HCT116 (cell line): ENCODE measurements at regions not wholly inside any gene's neighbourhood (a gene's known extent, or its start where the extent isn't known, plus 50 kb on each side); places are given as distances from the start of the nearest gene placed in this dataset.

Experiments used
- ATAC-seq: fragments of 200-7000 bp; cut with Tn5 transposase; 2 replicates; pipeline ENCODE4 v1.9.1; 2020; ENCODE audit warnings: mild to moderate bottlenecking, moderate library complexity
- BruUV-seq: library from RNA; stranded (reverse); fragments of 400-500 nt; replicated peaks from 2 replicates; lab custom pipeline; 2021; lab: Mats Ljungman, UMichigan
- CTCF ChIA-PET: fragments of 300-600 bp; sonication (Branson Sonifier 250); formaldehyde crosslinking; loops from one replicate; lab custom pipeline; 2021; ENCODE audit warnings: antibody characterized with exemption; lab: Charles Lee
- POLR2A ChIA-PET: fragments of 300-600, 350-600 bp; sonication (Branson Sonifier 250); formaldehyde crosslinking; loops from one replicate; lab custom pipeline; 2021; ENCODE audit warnings: antibody characterized with exemption; lab: Charles Lee
- RAD21 ChIA-PET, 2 experiments: fragments of 300-600 bp; sonication (Branson Sonifier 250); formaldehyde crosslinking; loops; one replicate each; lab custom pipeline; 2023; ENCODE audit warnings: low total read pairs in 2 of 2; ENCODE audit not compliant: uncharacterized antibody in 2 of 2, unreplicated experiment in 2 of 2, low non-redundant PET in 1 of 2; lab: Charles Lee
- DNase-seq: peaks from one replicate; pipeline ENCODE4 v3.0.0-alpha.2; 2010; ENCODE audit warnings: low read depth, low spot score
- H2AFZ ChIP-seq: fragments of 200-600 bp; shearing (Covaris generic), sonication (generic); 2 replicates; pipeline ENCODE4 v1.6.1; 2017; ENCODE audit warnings: low read depth, mixed run types, mixed read lengths, antibody characterized with exemption, low read length; ENCODE audit not compliant: poor library complexity, severe bottlenecking
- H3K27ac ChIP-seq: 2 replicates; pipeline ENCODE4 v1.5.1; 2012; ENCODE audit warnings: low read depth, low read length
- H3K27me3 ChIP-seq: fragments of 200-600 bp; sonication (generic); 2 replicates; pipeline ENCODE4 v1.6.1; 2016; ENCODE audit warnings: mixed run types, low read length, mixed read lengths; ENCODE audit not compliant: insufficient read depth
- H3K36me3 ChIP-seq, 2 experiments: fragments of 200-500 bp in 1 of 2; fragments of 200-600 bp in 1 of 2; sonication (Bioruptor generic) in 1 of 2; sonication (generic) in 1 of 2; 2 replicates each; pipeline versions ENCODE4 v1.5.1 to v1.6.1; 2014 to 2016; ENCODE audit warnings: low read length in 2 of 2, inconsistent platforms in 1 of 2, mixed read lengths in 1 of 2, mixed run types in 1 of 2; ENCODE audit not compliant: insufficient read depth in 2 of 2, control insufficient read depth in 1 of 2
- H3K4me1 ChIP-seq, 2 experiments: fragments of 200-600 bp in 1 of 2; sonication (generic) in 1 of 2; 2 replicates each; pipeline versions ENCODE4 v1.5.1 to v1.6.1; 2012 to 2017; ENCODE audit warnings: low read length in 2 of 2, inconsistent platforms in 1 of 2, mild to moderate bottlenecking in 1 of 2, mixed read lengths in 1 of 2, mixed run types in 1 of 2, moderate library complexity in 1 of 2; ENCODE audit not compliant: insufficient read depth in 2 of 2, control insufficient read depth in 1 of 2
- H3K4me2 ChIP-seq: fragments of 200-600 bp; sonication (generic); 2 replicates; pipeline ENCODE4 v1.6.1; 2017; ENCODE audit warnings: mixed run types, low read length, mixed read lengths
- H3K4me3 ChIP-seq, 2 experiments: fragments of 200-600 bp in 1 of 2; sonication (generic) in 1 of 2; replicated peaks in 1 of 2; 2 replicates each; pipeline ENCODE4 v1.5.1; 2011 to 2016; ENCODE audit warnings: low read length in 2 of 2, control low read depth in 1 of 2, low read depth in 1 of 2, mild to moderate bottlenecking in 1 of 2, mixed read lengths in 1 of 2, mixed run types in 1 of 2
- H3K79me2 ChIP-seq: fragments of 200-600 bp; sonication (generic); 2 replicates; pipeline ENCODE4 v1.6.1; 2017; ENCODE audit warnings: mild to moderate bottlenecking, mixed run types, low read length, moderate library complexity, mixed read lengths; ENCODE audit not compliant: insufficient read depth
- H3K9ac ChIP-seq: fragments of 200-600 bp; sonication (generic); 2 replicates; pipeline ENCODE4 v1.6.1; 2016; ENCODE audit warnings: low read length, mixed read lengths
- H3K9me2 ChIP-seq: fragments of 200-600 bp; sonication (generic), shearing (Covaris generic); 2 replicates; pipeline ENCODE4 v1.6.1; 2017; ENCODE audit warnings: mixed run types, mild to moderate bottlenecking, moderate library complexity; ENCODE audit not compliant: insufficient read depth
- H3K9me3 ChIP-seq, 2 experiments: fragments of 200-500 bp in 1 of 2; fragments of 200-600 bp in 1 of 2; sonication (Bioruptor generic) in 1 of 2; sonication (generic) in 1 of 2; 2 replicates each; pipeline ENCODE4 v1.6.1; 2014 to 2017; ENCODE audit warnings: low read length in 2 of 2, mixed read lengths in 2 of 2, inconsistent platforms in 1 of 2, low read depth in 1 of 2, mild to moderate bottlenecking in 1 of 2, mixed run types in 1 of 2, moderate library complexity in 1 of 2; ENCODE audit not compliant: control insufficient read depth in 1 of 2, insufficient read depth in 1 of 2
- H4K20me1 ChIP-seq: fragments of 200-600 bp; sonication (generic), shearing (Covaris generic); 2 replicates; pipeline ENCODE4 v1.6.1; 2017; ENCODE audit warnings: mixed run types, mild to moderate bottlenecking, moderate library complexity; ENCODE audit not compliant: insufficient read depth
- CEBPB ChIP-seq: IDR thresholded peaks from 2 replicates; pipeline ENCODE4 v1.6.1; 2012; ENCODE audit warnings: low read depth
- CTCF ChIP-seq, 3 experiments: fragments of 200-600 bp in 1 of 3; sonication (generic) in 1 of 3; IDR thresholded peaks in 2 of 3; conservative IDR thresholded peaks in 1 of 3; 2 replicates each; pipeline ENCODE4 v1.5.1; 2012 to 2017; ENCODE audit warnings: low read depth in 2 of 3, low read length in 2 of 3, antibody characterized with exemption in 1 of 3, borderline replicate concordance in 1 of 3, control low read depth in 1 of 3, mild to moderate bottlenecking in 1 of 3, mixed read lengths in 1 of 3, mixed run types in 1 of 3, moderate library complexity in 1 of 3; ENCODE audit not compliant: insufficient read depth in 1 of 3
- EGR1 ChIP-seq: IDR thresholded peaks from 2 replicates; pipeline ENCODE4 v1.6.1; 2012; ENCODE audit warnings: low read depth
- ELF1 ChIP-seq: IDR thresholded peaks from 2 replicates; pipeline ENCODE4 v1.6.1; 2012; ENCODE audit warnings: low read depth, borderline replicate concordance
- EZH2 ChIP-seq: fragments of 200-600 bp; sonication (generic); IDR thresholded peaks from 2 replicates; pipeline ENCODE4 v1.6.1; 2017; ENCODE audit warnings: antibody characterized with exemption, mixed run types
- POLR2AphosphoS5 ChIP-seq: IDR thresholded peaks from 2 replicates; pipeline ENCODE4 v1.6.1; 2011; ENCODE audit warnings: mild to moderate bottlenecking, low read depth, low read length, moderate library complexity
- REST ChIP-seq: IDR thresholded peaks from 2 replicates; pipeline ENCODE4 v1.6.1; 2012; ENCODE audit warnings: low read depth
- SP1 ChIP-seq: IDR thresholded peaks from 2 replicates; pipeline ENCODE4 v1.6.1; 2012; ENCODE audit warnings: low read depth
- SRF ChIP-seq: IDR thresholded peaks from 2 replicates; pipeline ENCODE4 v1.6.1; 2012; ENCODE audit warnings: low read depth
- TCF7L2 ChIP-seq: IDR thresholded peaks from 2 replicates; pipeline ENCODE4 v1.7.0; 2011; ENCODE audit warnings: borderline replicate concordance, inconsistent platforms; ENCODE audit not compliant: insufficient read depth, insufficient read length; ENCODE audit errors: extremely low read depth
- ZBTB33 ChIP-seq: IDR thresholded peaks from 2 replicates; pipeline ENCODE4 v1.6.1; 2011; ENCODE audit warnings: mild to moderate bottlenecking, low read length, moderate library complexity; ENCODE audit not compliant: insufficient replicate concordance; ENCODE audit errors: extremely low read depth
- ZFX ChIP-seq: fragments of 450-650 bp; IDR thresholded peaks from 2 replicates; pipeline ENCODE4 v1.6.1; 2017
- ZNF274 ChIP-seq: fragments of 200-500 bp; sonication (Bioruptor generic); IDR thresholded peaks from 2 replicates; pipeline ENCODE4 v1.6.1; 2014; ENCODE audit warnings: mild to moderate bottlenecking, low read depth, low read length, inconsistent platforms
- intact Hi-C: fragments of 100-400 bp; cut with micrococcal nuclease; formaldehyde crosslinking; loops from 2 replicates; pipeline ENCODE4 v1.10.0; 2022

GRCh38 chr7:15085366-15085765 lies 182.8 kb upstream of the DGKB start:
- BruUV-seq, result no TSS peak
- TF ChIP-seq SRF, result no peak
- no peak for TF ChIP-seq SP1
- H3K4me3 ChIP-seq, result no peak overlapping the region
- intact Hi-C loops, result no loop called here
- no peaks in the 10 kb centered on the region for H3K9me3 ChIP-seq
- no peak overlapping the region for H3K4me2 ChIP-seq
- no peaks in the 10 kb centered on the region for H3K36me3 ChIP-seq
- ChIA-PET CTCF (no interaction called here), POLR2A (no interaction called here), RAD21 (no interaction called here)
- H2AFZ ChIP-seq, result no peak overlapping the region
- no peaks in the 10 kb centered on the region for H3K79me2 ChIP-seq
- H4K20me1 ChIP-seq, result no peaks in the 10 kb centered on the region
- DNase-seq, result no peak
- H3K9me2 ChIP-seq, result no peaks in the 10 kb centered on the region
- H3K4me1 ChIP-seq, result peaks cover 0 to 12% of the 10 kb centered on the region in 2 experiments; a peak in 2 of 4 replicates
- no peak overlapping the region for H3K27ac ChIP-seq
- H3K27me3 ChIP-seq, result no peaks in the 10 kb centered on the region
- ATAC-seq, result no peak
- H3K9ac ChIP-seq, result no peak overlapping the region

GRCh38 chr7:15084368-15084767 lies 181.8 kb upstream of the DGKB start:
- H3K9me3 ChIP-seq, result no peaks in the 10 kb centered on the region
- H3K4me2 ChIP-seq, result no peak overlapping the region
- no peaks in the 10 kb centered on the region for H3K36me3 ChIP-seq
- CTCF ChIA-PET, result no interaction called here
- BruUV-seq, result no TSS peak
- H3K9ac ChIP-seq, result no peak overlapping the region
- H3K79me2 ChIP-seq, result no peaks in the 10 kb centered on the region
- intact Hi-C loops, result no loop called here
- no peaks in the 10 kb centered on the region for H3K9me2 ChIP-seq
- POLR2A ChIA-PET, result no interaction called here
- no peak for ATAC-seq
- no peak for DNase-seq
- H3K27me3 ChIP-seq, result no peaks in the 10 kb centered on the region
- no peak overlapping the region for H2AFZ ChIP-seq
- no peak overlapping the region for H3K27ac ChIP-seq
- H4K20me1 ChIP-seq, result no peaks in the 10 kb centered on the region
- H3K4me1 ChIP-seq, result peaks cover 0 to 12% of the 10 kb centered on the region in 2 experiments; a peak in 2 of 4 replicates
- no peak overlapping the region for H3K4me3 ChIP-seq
- RAD21 ChIA-PET, result no interaction called here
- TF ChIP-seq CEBPB, result no peak
- no peak for TF ChIP-seq ZFX
- no peak for TF ChIP-seq ZNF274
- no peak for TF ChIP-seq TCF7L2
- TF ChIP-seq SP1, result no peak
- TF ChIP-seq EZH2, result no peak
- TF ChIP-seq REST, result no peak
- no peak for TF ChIP-seq EGR1
- TF ChIP-seq ELF1, result no peak
- TF ChIP-seq ZBTB33, result no peak
- TF ChIP-seq CTCF (IDR thresholded peaks at IDR 0.05 in 2 of 3, conservative IDR thresholded peaks at IDR 0.05 in 1 of 3; ENCODE audit: borderline replicate concordance in 1 of 3, insufficient read depth in 1 of 3, low read depth in 2 of 3, low read length in 2 of 3), result no peak
- no peak for TF ChIP-seq POLR2AphosphoS5
